ENCODE measurements at regions not wholly inside any gene's neighbourhood (a gene's known extent, or its start where the extent isn't known, plus 50 kb on each side); places are given as distances from the start of the nearest gene placed in this dataset.

- DNase-seq, result no peak
These were observed 1523.7 kb upstream of the ACVR2A start for GRCh38 chr2:146321175-146321574.

- DNase-seq, result no peak
These were observed 1526.9 kb upstream of the ACVR2A start for GRCh38 chr2:146317959-146318358.

- no peak for DNase-seq
These were observed 1531.9 kb upstream of the ACVR2A start for GRCh38 chr2:146312899-146313298.

GRCh38 chr2:146305164-146305563 lies 1539.7 kb upstream of the ACVR2A start:
- DNase-seq, result no peak

- DNase-seq, result no peak
These were observed 1543.5 kb upstream of the ACVR2A start for GRCh38 chr2:146301287-146301686.

- DNase-seq, result no peak
These were observed 1549.7 kb upstream of the ACVR2A start for GRCh38 chr2:146295080-146295670.

GRCh38 chr2:146287281-146287680 lies 1557.5 kb upstream of the ACVR2A start:
- no peak for DNase-seq

- no peak for DNase-seq
These were observed 1565.9 kb upstream of the ACVR2A start for GRCh38 chr2:146278881-146279280.

- DNase-seq, result no peak
These were observed 1573.5 kb upstream of the ACVR2A start for GRCh38 chr2:146271131-146271831.

- no peak for DNase-seq
These were observed 1574.2 kb upstream of the ACVR2A start for GRCh38 chr2:146270618-146271017.

GRCh38 chr2:146267093-146267492 lies 1577.7 kb upstream of the ACVR2A start:
- no peak for DNase-seq

- DNase-seq, result no peak
These were observed 1579.2 kb upstream of the ACVR2A start for GRCh38 chr2:146265656-146266055.

GRCh38 chr2:146262606-146263005 lies 1582.2 kb upstream of the ACVR2A start:
- no peak for DNase-seq

GRCh38 chr2:146260551-146260950 lies 1584.3 kb upstream of the ACVR2A start:
- no peak for DNase-seq

GRCh38 chr2:146259816-146260215 lies 1585.0 kb upstream of the ACVR2A start:
- no peak for DNase-seq

- DNase-seq, result no peak
These were observed 1586.8 kb upstream of the ACVR2A start for GRCh38 chr2:146258071-146258470.

GRCh38 chr2:146252119-146252518 lies 1592.7 kb upstream of the ACVR2A start:
- DNase-seq, result no peak

- DNase-seq, result no peak
These were observed 1593.5 kb upstream of the ACVR2A start for GRCh38 chr2:146251328-146251727.

GRCh38 chr2:146246736-146247523 lies 1597.9 kb upstream of the ACVR2A start:
- DNase-seq, result no peak

- no peak for DNase-seq
These were observed 1598.7 kb upstream of the ACVR2A start for GRCh38 chr2:146246002-146246735.

GRCh38 chr2:146244830-146245229 lies 1600.0 kb upstream of the ACVR2A start:
- no peak for DNase-seq

GRCh38 chr2:146244131-146244530 lies 1600.7 kb upstream of the ACVR2A start:
- no peak for DNase-seq

- DNase-seq, result no peak
These were observed 1603.8 kb upstream of the ACVR2A start for GRCh38 chr2:146241023-146241422.

Data from NCI-H524 treated with DMSO at 0.1 percent for 48 hours (cell line).